Breast epithelium (tissue), 4 donors: ENCODE measurements at regions not wholly inside any gene's neighbourhood (a gene's known extent, or its start where the extent isn't known, plus 50 kb on each side); places are given as distances from the start of the nearest gene placed in this dataset.

ENCODE experiments used
- DNase-seq, 2 donors: peaks; one replicate each; pipeline ENCODE4 v3.0.0-alpha.2; 2019; ENCODE audit warnings: low spot score in 2 of 2
- H3K27ac ChIP-seq, 2 donors: fragments of 200-600 bp; sonication (generic) in 1 of 2; one replicate each; pipeline ENCODE4 v1.5.1; 2016 to 2019; ENCODE audit warnings: mild to moderate bottlenecking in 1 of 2
- H3K27me3 ChIP-seq, 2 donors: fragments of 200-600 bp; sonication (generic) in 1 of 2; one replicate each; pipeline versions ENCODE4 v1.5.1 to v1.6.0; 2017 to 2019; ENCODE audit warnings: control low read depth in 1 of 2, mild to moderate bottlenecking in 1 of 2
- H3K36me3 ChIP-seq: fragments of 200-600 bp; one replicate; pipeline ENCODE4 v1.5.1; 2019
- H3K4me1 ChIP-seq, 2 donors: fragments of 200-600 bp; sonication (generic); one replicate each; pipeline ENCODE4 v1.5.1; 2016 to 2019; ENCODE audit warnings: control low read depth in 1 of 2
- H3K4me3 ChIP-seq, 3 donors: fragments of 200-600 bp; sonication (generic); 1 replicate in 2 of 3; 2 replicates in 1 of 3; pipeline ENCODE4 v1.5.1; 2016 to 2019; ENCODE audit warnings: mild to moderate bottlenecking in 3 of 3, moderate library complexity in 2 of 3
- H3K9me3 ChIP-seq, 2 donors: fragments of 200-600 bp; sonication (generic) in 1 of 2; one replicate each; pipeline ENCODE4 v1.5.1; 2016 to 2019; ENCODE audit warnings: control low read depth in 1 of 2
- CTCF ChIP-seq, 3 donors: fragments of 450-650 bp; IDR thresholded peaks; one replicate each; pipeline ENCODE4 v1.5.1; 2016 to 2017; ENCODE audit warnings: antibody characterized with exemption in 3 of 3, mild to moderate bottlenecking in 3 of 3, moderate library complexity in 3 of 3
- POLR2A ChIP-seq: fragments of 450-650 bp; IDR thresholded peaks from one replicate; pipeline ENCODE4 v1.6.1; 2016; ENCODE audit warnings: antibody characterized with exemption, mild to moderate bottlenecking, moderate library complexity
- POLR2AphosphoS5 ChIP-seq, 3 donors: sonication (generic); formaldehyde crosslinking; IDR thresholded peaks; one replicate each; pipeline ENCODE4 v1.6.1; 2017; ENCODE audit warnings: antibody characterized with exemption in 3 of 3
- intact Hi-C: fragments of 100-400 bp; cut with DNase I; formaldehyde crosslinking; loops from one replicate; pipeline ENCODE4 v1.15.1; 2023; ENCODE audit warnings: low total_unique reads

GRCh38 chr5:63564789-63565188 is 397.5 kb downstream of the HTR1A start:
- H3K4me3 ChIP-seq, result no peak overlapping the region
- H3K27me3 ChIP-seq, result no peaks in the 10 kb centered on the region
- DNase-seq, result no peak
- H3K9me3 ChIP-seq, result peaks cover 5 to 19% of the 10 kb centered on the region in 2 donors
- H3K27ac ChIP-seq, result no peak overlapping the region
- TF ChIP-seq POLR2AphosphoS5 (IDR thresholded peaks at IDR 0.05) (no peak), CTCF (IDR thresholded peaks at IDR 0.05) (no peak), POLR2A (no peak)
- no peaks in the 10 kb centered on the region for H3K36me3 ChIP-seq
- H3K4me1 ChIP-seq, result no peaks in the 10 kb centered on the region
- intact Hi-C loops, result loop anchor here (2.0 kb wide), 1 partner anchor 14 kb away; no protein-coding TSS in a partner anchor

GRCh38 chr5:63563008-63563917 is 399.0 kb downstream of the HTR1A start:
- DNase-seq, result peak in 1 of 2 donors; percentile 19
- intact Hi-C loops, result no loop called here
- H3K4me1 ChIP-seq, result no peaks in the 10 kb centered on the region
- H3K9me3 ChIP-seq, result peaks cover 5 to 19% of the 10 kb centered on the region in 2 donors
- no peaks in the 10 kb centered on the region for H3K27me3 ChIP-seq
- H3K27ac ChIP-seq, result no peak overlapping the region
- no peaks in the 10 kb centered on the region for H3K36me3 ChIP-seq
- H3K4me3 ChIP-seq, result peak overlapping the region in 2 of 3 donors; percentile 39 to 55
- TF ChIP-seq CTCF (IDR thresholded peaks at IDR 0.05), result no peak
- TF ChIP-seq POLR2A, result no peak
- no peak for TF ChIP-seq POLR2AphosphoS5 (IDR thresholded peaks at IDR 0.05)

GRCh38 chr5:63555874-63556273 is 406.4 kb downstream of the HTR1A start:
- TF ChIP-seq POLR2A (no peak), CTCF (IDR thresholded peaks at IDR 0.05) (no peak), POLR2AphosphoS5 (IDR thresholded peaks at IDR 0.05) (no peak)
- Histone ChIP-seq H3K4me1 (no peaks in the 10 kb centered on the region), H3K27me3 (no peaks in the 10 kb centered on the region), H3K27ac (no peak overlapping the region), H3K36me3 (no peaks in the 10 kb centered on the region), H3K9me3 (peaks cover 0 to 2% of the 10 kb centered on the region in 2 donors), H3K4me3 (no peak overlapping the region)
- intact Hi-C loops, result no loop called here
- DNase-seq, result no peak

- DNase-seq, result no peak
- Histone ChIP-seq H3K9me3 (no peaks in the 10 kb centered on the region), H3K27me3 (no peaks in the 10 kb centered on the region), H3K36me3 (no peaks in the 10 kb centered on the region), H3K4me3 (no peak overlapping the region), H3K27ac (no peak overlapping the region), H3K4me1 (no peaks in the 10 kb centered on the region)
- intact Hi-C loops, result no loop called here
- TF ChIP-seq POLR2AphosphoS5 (IDR thresholded peaks at IDR 0.05) (no peak), POLR2A (no peak), CTCF (IDR thresholded peaks at IDR 0.05) (no peak)
Observed at GRCh38 chr5:63554191-63554590, 408.1 kb downstream of the HTR1A start.

- TF ChIP-seq POLR2AphosphoS5 (IDR thresholded peaks at IDR 0.05) (no peak), POLR2A (no peak)
Observed at GRCh38 chr5:63553073-63553472, 409.2 kb downstream of the HTR1A start.

More at GRCh38 chr5:63553073-63553472, 409.2 kb downstream of the HTR1A start:
- Histone ChIP-seq H3K27ac (no peak overlapping the region), H3K4me3 (no peak overlapping the region), H3K9me3 (no peaks in the 10 kb centered on the region), H3K36me3 (no peaks in the 10 kb centered on the region), H3K27me3 (no peaks in the 10 kb centered on the region), H3K4me1 (no peaks in the 10 kb centered on the region)
- DNase-seq, result no peak
- intact Hi-C loops, result no loop called here
